HL-60 (cell line): ENCODE measurements at regions not wholly inside any gene's neighbourhood (a gene's known extent, or its start where the extent isn't known, plus 50 kb on each side); places are given as distances from the start of the nearest gene placed in this dataset.

ENCODE experiments used
- GABPA ChIP-seq: IDR thresholded peaks from 2 replicates; pipeline ENCODE4 v1.6.1; 2012; ENCODE audit warnings: low read depth
- POLR2AphosphoS5 ChIP-seq: IDR thresholded peaks from 2 replicates; pipeline ENCODE4 v1.6.1; 2012; ENCODE audit warnings: low read depth
- TF ChIP-seq, protein P1 (sequence below): IDR thresholded peaks from one replicate; pipeline ENCODE4 v1.5.1; 2011; ENCODE audit warnings: low read length, control low read depth, inconsistent platforms; ENCODE audit not compliant: insufficient read depth
- TF ChIP-seq, protein P2 (sequence below): IDR thresholded peaks from 2 replicates; pipeline ENCODE4 v1.6.1; 2012; ENCODE audit warnings: low read depth; ENCODE audit not compliant: insufficient replicate concordance

DNA sequence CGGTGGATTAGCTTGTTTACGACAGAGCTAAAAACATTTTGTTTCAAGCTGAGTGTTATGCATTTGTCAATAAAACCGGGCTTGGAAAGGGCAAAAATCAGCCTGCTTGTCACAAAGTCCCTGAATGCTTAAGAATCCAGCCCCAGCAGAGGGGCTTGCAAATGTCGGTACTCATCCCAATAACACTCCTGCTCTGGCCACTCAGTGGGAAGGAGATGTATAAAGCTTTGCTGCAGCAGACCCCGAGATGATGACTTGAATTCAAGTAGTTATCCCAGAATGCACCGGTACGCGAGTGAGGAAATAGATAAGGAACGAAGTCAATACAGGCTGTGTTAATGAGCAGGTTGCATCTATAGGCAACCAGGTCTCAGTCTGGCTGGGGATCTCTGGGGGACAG, 662.3 kb downstream of the CCSER2 start:
- TF ChIP-seq, protein P1, sequence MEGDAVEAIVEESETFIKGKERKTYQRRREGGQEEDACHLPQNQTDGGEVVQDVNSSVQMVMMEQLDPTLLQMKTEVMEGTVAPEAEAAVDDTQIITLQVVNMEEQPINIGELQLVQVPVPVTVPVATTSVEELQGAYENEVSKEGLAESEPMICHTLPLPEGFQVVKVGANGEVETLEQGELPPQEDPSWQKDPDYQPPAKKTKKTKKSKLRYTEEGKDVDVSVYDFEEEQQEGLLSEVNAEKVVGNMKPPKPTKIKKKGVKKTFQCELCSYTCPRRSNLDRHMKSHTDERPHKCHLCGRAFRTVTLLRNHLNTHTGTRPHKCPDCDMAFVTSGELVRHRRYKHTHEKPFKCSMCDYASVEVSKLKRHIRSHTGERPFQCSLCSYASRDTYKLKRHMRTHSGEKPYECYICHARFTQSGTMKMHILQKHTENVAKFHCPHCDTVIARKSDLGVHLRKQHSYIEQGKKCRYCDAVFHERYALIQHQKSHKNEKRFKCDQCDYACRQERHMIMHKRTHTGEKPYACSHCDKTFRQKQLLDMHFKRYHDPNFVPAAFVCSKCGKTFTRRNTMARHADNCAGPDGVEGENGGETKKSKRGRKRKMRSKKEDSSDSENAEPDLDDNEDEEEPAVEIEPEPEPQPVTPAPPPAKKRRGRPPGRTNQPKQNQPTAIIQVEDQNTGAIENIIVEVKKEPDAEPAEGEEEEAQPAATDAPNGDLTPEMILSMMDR = no peak
- TF ChIP-seq, protein P2, sequence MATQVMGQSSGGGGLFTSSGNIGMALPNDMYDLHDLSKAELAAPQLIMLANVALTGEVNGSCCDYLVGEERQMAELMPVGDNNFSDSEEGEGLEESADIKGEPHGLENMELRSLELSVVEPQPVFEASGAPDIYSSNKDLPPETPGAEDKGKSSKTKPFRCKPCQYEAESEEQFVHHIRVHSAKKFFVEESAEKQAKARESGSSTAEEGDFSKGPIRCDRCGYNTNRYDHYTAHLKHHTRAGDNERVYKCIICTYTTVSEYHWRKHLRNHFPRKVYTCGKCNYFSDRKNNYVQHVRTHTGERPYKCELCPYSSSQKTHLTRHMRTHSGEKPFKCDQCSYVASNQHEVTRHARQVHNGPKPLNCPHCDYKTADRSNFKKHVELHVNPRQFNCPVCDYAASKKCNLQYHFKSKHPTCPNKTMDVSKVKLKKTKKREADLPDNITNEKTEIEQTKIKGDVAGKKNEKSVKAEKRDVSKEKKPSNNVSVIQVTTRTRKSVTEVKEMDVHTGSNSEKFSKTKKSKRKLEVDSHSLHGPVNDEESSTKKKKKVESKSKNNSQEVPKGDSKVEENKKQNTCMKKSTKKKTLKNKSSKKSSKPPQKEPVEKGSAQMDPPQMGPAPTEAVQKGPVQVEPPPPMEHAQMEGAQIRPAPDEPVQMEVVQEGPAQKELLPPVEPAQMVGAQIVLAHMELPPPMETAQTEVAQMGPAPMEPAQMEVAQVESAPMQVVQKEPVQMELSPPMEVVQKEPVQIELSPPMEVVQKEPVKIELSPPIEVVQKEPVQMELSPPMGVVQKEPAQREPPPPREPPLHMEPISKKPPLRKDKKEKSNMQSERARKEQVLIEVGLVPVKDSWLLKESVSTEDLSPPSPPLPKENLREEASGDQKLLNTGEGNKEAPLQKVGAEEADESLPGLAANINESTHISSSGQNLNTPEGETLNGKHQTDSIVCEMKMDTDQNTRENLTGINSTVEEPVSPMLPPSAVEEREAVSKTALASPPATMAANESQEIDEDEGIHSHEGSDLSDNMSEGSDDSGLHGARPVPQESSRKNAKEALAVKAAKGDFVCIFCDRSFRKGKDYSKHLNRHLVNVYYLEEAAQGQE = no peak
- TF ChIP-seq POLR2AphosphoS5 (no peak), GABPA (no peak)
